ENCODE measurements at regions not wholly inside any gene's neighbourhood (a gene's known extent, or its start where the extent isn't known, plus 50 kb on each side); places are given as distances from the start of the nearest gene placed in this dataset.

GRCh38 chr12:3436461-3437065, 54.4 kb upstream of the PRMT8 start:
- H3K9me3 ChIP-seq: no peaks in the 10 kb centered on the region

GRCh38 chr12:3437986-3438385, 53.0 kb upstream of the PRMT8 start:
- 90 to 94% (median 92%) methylated on average over 7 to 9 of the region's 9 CpGs for WGBS, 5 donors
- TF ChIP-seq EP300 (IDR thresholded peaks at IDR 0.05): no peak
- no peak for TF ChIP-seq POLR2A (IDR thresholded peaks at IDR 0.05)
- no peak for TF ChIP-seq POLR2AphosphoS5 (IDR thresholded peaks at IDR 0.05)
- TF ChIP-seq CTCF (IDR thresholded peaks at IDR 0.05): no peak

More at GRCh38 chr12:3436461-3437065, 54.4 kb upstream of the PRMT8 start:
- H3K36me3 ChIP-seq: no peaks in the 10 kb centered on the region
- peaks cover 0 to 9% (median 4%) of the 10 kb centered on the region in 4 donors for H3K4me1 ChIP-seq
- DNase-seq: peak in 1 of 2 donors; percentile 34
- TF ChIP-seq POLR2A (IDR thresholded peaks at IDR 0.05) (no peak), CTCF (IDR thresholded peaks at IDR 0.05) (no peak), EP300 (IDR thresholded peaks at IDR 0.05) (no peak), POLR2AphosphoS5 (IDR thresholded peaks at IDR 0.05) (no peak)
- WGBS, 5 donors: 66 to 70% (median 68%) methylated on average over 13 of the region's 13 CpGs
- intact Hi-C loops (cut with DNase I; ENCODE audit: low total_unique reads): no loop called here
- no peaks in the 10 kb centered on the region for H3K27me3 ChIP-seq
- H3K27ac ChIP-seq: no peak overlapping the region
- no peak overlapping the region for H3K4me3 ChIP-seq

GRCh38 chr12:3438401-3438800, 52.6 kb upstream of the PRMT8 start:
- Histone ChIP-seq H3K27ac (no peak overlapping the region), H3K4me3 (no peak overlapping the region), H3K9me3 (no peaks in the 10 kb centered on the region), H3K4me1 (no peaks in the 10 kb centered on the region), H3K27me3 (no peaks in the 10 kb centered on the region), H3K36me3 (no peaks in the 10 kb centered on the region)
- TF ChIP-seq POLR2A (IDR thresholded peaks at IDR 0.05) (no peak), CTCF (IDR thresholded peaks at IDR 0.05) (no peak), POLR2AphosphoS5 (IDR thresholded peaks at IDR 0.05) (no peak), EP300 (IDR thresholded peaks at IDR 0.05) (no peak)
- WGBS, 5 donors: 75 to 83% (median 80%) methylated on average over 6 of the region's 6 CpGs
- intact Hi-C loops (cut with DNase I; ENCODE audit: low total_unique reads): no loop called here
- no peak for DNase-seq

More at GRCh38 chr12:3437986-3438385, 53.0 kb upstream of the PRMT8 start:
- H3K36me3 ChIP-seq: no peaks in the 10 kb centered on the region
- intact Hi-C loops (cut with DNase I; ENCODE audit: low total_unique reads): no loop called here
- H3K27ac ChIP-seq: no peak overlapping the region
- H3K4me3 ChIP-seq: no peak overlapping the region
- no peaks in the 10 kb centered on the region for H3K4me1 ChIP-seq
- no peak for DNase-seq
- no peaks in the 10 kb centered on the region for H3K9me3 ChIP-seq
- H3K27me3 ChIP-seq: no peaks in the 10 kb centered on the region
